Suppressor macrophage treated with lipopolysaccharide for 4 hours (primary cell): ENCODE measurements at regions not wholly inside any gene's neighbourhood (a gene's known extent, or its start where the extent isn't known, plus 50 kb on each side); places are given as distances from the start of the nearest gene placed in this dataset.

Experiments
- DNase-seq: peaks from one replicate; pipeline ENCODE4 v3.0.0-alpha.2; 2020

DNA sequence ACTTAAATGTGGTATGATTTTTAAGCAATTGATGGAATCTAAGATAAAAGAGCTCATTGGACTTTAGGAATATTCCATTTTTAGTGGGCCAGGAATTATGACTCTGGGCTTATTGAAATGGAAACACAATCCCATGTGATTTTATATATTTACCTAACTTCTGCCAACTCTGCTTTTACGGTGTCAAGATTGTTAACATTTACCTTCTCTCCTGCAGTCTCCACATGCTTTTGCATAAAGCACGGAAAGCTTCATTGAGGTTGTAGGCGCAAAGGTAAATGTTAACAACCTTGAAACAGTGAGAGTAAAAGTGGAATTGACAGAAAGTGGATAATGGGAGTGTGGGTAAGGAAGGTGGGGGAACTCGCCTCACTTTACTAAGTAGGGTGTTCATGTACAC is 468.1 kb downstream of the PMP22 start:
- no peak for DNase-seq

DNA sequence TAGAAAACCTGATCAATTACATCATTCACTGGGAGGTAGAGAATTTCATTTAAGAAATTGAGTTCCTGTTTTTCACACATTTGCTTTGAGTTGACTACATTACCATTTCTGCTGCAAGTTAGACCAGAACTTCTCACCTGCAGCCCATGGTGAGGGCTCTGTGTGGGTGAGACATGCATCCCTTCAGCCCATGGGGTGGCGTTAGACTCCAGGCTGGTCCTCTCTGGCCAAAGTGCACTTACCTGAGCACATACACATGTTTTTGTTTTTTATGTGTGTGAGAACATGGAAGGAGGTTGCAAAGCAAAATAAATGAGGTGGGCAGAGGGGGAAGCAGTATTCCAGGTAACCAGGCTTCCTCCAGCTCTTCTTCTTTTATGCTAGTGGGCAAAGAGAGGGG is 470.2 kb downstream of the PMP22 start:
- no peak for DNase-seq

DNA sequence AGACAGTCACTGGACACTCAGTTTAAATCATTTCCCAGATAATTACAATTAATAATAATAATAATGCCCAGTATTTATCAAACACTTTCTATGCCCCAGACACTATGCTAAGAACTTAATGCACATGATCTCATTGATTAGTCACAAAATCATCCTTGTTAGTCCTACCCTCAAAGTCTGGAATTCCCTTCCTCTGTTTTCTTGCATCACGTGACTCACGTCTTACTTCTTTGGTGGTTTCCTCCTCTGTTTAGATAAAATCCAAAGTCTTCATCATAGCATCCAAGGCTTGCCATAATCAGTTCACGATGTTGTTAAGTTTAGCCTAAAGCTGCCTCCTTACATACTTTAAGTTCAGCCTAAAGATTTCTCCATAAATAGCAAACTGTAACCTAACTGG is 471.9 kb downstream of the PMP22 start:
- peak; percentile 40 for DNase-seq

DNA sequence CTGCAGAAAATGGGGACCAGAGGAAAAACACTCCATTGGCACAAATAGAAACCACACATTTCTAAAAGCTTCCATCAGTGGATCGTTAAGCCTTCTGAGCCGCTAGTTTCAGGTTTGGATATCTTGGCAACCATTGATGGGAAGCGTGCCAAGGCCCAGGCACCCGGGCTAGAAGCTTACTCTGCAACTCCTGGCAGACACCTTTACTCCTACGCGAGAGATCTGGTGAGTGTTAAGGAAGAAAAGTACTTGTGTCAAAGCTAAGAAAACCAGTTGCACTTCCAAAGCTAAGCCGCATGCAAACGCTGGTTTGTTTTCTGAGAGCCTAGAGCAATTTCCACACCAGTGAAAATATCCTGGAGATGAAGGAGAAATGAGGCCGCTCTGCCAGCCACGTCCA is 472.4 kb downstream of the PMP22 start:
- DNase-seq = no peak

DNA sequence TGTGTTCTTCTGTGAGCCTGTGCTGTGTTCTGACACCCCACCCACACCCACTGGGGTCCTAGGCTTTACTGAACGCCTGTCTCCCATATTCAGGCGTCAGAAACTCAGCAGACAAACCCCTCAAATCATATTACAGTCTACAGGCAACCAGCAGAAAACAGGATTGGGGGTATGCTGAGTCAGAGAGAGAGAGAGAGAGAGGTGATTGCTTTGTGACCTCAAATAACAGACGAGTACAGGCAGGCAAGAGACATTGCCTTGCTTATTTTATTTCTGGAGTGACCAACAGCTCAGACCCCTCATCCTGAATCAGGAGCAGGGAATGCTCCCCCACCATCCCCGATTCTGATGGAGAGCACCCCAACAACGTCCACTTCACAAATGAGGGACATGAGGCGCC is 473.9 kb downstream of the PMP22 start:
- DNase-seq = no peak

DNA sequence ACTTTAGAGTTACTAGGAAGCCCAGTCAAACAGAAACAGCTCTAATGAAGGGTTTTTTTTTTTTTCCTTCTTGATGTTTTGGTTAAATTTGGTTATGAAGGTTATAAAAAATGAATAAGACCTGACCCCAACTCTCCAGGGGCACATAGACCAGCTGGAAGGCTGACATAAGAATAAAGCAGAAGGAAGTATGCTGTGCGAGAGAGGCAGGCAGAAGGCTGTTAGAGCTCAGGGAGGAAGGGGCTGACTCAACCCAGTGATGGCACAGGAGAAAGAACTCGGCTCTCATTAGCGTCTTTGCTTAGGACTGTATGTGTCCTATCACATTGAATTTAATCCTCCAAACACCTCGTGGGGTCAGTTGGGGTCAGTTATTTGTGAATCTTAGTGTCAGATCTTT is 474.6 kb downstream of the PMP22 start:
- peak; percentile 39 for DNase-seq

DNA sequence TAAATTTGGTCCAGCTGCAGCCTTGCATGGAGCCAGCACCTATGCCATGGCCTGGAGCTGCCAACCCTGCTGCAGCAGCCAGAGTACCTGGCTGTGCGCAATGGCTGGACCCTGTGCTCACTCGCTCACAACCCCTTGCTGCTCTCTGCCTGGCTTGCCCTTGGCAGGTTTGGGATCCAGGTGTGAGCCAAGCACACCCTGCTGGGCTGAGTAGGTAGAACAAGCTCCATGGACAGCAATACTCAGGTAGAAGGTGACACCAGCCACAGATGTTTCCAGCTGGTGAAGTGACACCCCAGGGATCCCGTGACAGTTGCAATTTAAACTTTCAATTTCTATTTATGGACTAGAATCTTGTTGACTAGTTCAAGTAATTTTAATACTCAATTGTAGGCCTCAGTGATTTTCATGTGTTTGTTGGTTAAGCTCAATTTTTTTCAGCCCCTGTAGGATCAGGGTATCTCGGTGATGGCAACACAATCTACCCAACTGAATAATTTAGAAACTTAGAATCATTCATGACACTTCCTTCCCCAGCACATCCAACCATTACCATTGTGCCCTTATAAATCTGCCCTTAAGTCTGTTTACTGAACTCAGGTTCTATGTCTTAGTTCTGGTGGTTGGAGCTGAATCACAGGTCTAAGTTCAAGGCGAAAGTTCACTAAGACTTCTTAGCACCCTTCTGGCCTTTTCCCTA is 480.0 kb downstream of the PMP22 start:
- DNase-seq = no peak

DNA sequence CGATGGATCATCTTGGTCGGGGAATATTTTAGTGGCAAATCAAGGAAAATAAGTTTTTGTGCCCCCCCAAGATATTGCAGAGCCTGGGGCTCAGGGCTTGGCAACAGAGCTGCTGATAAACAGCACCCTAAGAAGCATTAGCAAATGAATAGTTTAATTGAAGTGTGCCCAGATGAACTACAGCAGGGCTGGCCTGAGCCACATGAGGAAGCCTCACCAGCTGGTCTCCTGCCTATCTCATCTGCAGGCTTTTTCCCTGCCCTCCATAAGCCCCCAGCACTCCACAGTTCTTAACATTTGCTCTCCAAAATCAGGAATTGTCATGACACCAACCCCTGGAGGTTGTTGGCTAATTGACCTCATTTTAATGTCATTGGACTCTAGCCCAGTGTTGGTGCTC is 480.2 kb downstream of the HS3ST3B1 start:
- no peak for DNase-seq

DNA sequence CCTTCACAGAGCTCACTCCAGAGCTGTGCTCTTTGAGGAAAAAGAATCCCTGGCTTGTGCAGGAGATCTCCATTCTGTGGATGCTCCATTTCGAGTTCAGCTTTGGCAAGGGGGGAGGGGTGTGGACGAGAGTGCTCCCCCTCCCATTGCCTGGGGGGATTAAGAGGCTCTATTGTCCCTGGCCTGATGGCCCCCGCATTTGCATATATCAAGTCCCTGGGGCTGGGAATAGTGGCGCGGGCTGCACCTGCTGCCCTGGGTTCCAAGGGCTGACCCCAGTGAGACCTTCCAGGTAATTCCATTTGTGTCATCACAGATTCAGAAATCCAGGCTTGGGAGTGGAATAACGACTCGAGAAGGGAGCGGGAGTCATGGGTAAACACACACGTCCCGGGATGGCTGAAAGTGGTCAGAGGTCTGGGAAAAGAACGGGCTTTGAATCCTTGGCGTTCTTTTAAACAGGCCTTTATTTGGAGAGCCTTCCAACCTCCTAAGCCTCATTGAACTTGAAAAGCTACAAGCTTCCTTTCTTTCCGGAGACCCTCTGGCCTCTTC is 479.3 kb downstream of the HS3ST3B1 start:
- no peak for DNase-seq

DNA sequence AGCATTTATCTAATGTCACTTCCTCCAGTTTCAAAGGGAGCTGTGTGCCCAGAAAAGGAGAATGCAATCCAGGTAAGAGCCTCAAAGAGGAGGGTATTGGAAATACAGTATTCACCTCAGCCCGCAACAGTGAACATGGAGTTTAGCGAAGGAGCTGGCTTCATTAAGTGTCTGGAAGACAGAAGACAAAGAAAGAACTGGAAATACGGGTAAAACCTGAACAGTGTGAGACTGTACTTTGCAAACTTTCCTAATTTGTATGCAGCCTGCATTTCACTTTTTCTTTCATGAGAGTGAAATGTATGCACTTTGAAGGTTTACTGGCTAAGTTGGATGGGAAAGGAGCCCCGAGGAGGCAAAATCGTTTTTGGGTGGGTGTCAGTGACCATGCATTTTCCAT is 478.4 kb downstream of the HS3ST3B1 start:
- no peak for DNase-seq

DNA sequence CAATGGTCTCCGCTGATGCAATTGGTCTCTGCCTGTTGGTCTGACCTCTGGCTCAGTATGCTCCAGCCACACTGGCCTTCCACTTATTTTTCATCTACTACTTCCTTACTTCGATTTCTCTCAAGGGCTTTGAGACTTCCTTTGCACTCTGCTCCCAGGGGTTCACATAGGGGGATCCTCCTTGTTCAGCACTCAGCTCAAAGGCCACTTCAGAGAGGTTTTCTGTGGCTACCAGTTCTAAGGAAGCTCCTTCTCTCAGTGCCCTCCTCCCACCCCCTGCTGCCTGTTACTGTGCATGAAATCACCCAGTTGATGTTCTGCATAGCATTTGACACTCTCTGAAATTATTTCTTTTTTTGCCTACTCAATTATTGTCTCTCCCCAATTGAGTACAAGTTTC is 476.4 kb downstream of the HS3ST3B1 start:
- DNase-seq = no peak

DNA sequence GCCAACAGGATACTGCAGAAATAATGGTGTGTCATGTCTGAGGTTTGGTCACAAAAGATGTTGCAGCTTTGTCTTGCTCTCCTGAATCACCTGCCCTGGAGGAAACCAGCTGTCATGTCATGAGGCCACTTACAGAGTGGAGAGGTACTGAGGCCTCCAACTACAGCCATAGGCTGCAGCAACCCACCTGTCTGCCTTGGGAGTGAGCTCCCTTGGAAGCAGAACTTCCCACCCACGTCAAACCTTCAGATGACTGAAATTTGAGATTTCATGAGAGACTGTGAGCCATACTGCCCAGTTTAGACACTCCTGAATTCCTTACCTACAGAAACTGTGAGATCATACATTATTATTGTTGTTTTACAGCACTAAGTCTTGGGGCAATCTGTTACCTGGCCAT is 475.9 kb downstream of the HS3ST3B1 start:
- DNase-seq = no peak

DNA sequence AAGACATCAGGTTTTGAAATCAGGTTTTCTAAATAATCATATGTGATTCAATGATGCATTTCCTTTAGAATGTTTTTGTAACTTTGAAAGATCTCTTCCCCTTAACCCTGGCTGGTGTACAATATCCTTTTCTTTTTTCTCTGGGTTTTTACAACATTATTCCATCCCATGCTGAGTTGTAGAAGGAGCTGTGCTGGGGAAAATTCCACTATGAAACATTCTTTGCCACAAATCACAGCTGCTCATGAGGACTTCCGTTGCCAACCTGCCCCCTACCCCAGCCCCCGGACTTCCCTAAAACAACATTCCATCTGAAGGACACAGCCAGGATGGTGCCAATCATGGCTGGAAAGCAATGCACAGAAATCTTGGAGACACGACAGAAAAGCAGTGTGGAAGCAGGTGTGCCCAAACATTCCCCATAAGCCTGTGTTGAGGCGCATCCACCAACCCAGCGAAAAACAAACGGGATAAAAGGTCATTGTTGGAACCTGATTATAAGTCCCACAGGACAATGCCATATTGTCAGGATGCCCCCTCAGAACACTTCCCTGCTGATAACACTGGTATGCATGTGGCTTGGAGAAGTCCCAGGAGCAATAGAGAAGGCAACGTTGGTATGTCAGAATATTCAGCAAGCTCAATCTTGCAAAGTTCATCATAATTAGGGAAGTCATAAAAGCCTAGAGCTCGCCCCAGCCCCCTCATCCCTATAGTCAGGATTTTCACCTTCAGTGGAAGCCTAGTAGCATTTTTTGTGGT is 475.0 kb downstream of the HS3ST3B1 start:
- no peak for DNase-seq

DNA sequence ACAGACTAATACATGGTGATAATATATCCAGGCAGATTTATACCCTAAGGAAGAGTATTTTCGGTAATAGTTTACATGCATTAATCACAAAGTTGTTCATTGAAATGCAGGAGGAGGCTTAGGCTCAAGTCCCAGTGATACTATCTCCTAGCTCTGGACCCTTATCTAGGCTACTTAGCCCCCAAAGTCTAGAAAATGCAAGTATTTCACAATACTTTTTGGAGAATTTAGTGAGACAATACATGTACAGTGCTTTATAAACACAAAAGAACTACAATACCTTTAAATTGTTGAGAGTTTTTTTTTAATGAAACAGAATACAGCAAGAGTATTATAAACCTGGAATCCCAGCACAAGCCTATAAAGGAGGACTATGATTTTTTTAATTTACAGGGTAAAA is 473.9 kb downstream of the HS3ST3B1 start:
- DNase-seq = no peak

DNA sequence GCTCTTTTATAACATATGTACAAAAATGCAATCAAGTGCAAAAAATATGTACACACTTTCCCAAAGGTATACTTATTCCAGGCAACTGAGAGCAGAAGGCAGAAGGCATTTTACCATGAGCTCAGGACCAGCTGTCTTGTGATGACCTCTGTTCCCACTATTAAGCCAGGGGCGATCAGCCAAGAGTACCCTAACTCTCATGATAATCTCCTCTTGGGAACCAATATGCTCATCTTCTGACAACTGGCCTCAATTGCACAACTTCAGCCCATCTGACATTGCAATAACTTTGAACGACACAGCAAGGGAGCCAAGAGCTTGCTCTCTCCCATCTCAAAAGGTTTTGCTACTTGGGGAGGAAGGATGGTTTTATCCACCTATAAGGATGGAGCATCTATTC is 471.9 kb downstream of the HS3ST3B1 start:
- no peak for DNase-seq

DNA sequence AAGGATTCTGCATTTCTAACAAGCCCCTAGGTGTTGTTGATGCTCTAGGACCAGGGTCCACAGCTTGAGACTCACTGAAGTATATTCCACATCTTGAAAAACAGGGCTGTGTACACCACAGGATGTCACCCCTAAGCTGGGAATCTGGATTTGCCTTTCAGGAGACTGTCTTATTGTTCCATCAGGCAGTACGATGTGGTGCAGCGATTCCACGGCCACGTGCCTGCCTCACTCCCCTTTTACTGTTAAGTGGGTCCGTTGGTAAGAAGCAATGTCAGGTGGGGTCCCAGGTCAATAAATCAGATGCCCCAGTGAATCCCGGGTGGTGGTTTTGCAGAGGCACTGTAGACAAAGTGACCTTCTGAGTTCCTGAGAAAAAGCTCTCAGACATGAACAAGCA is 470.7 kb downstream of the HS3ST3B1 start:
- no peak for DNase-seq

DNA sequence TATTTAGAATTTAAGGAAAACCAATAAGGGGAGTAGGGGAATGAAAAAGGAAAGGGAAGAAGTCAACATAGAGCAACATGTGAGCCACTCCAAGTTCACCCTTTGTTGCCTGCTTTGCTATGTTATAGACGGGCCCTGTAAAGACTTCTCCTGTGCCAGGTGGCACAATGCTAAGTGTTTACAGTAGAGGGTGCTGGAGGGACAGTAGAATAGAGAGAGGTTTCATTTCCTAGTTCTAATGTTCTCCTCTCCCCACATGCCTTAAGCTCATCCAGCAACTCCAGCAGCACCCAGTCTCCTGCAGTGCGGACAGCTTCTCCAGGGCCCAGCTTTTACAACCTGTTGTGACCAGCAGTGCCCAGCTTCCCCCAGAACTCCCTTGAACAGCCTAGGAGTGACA is 468.0 kb downstream of the HS3ST3B1 start:
- DNase-seq = peak; percentile 23

DNA sequence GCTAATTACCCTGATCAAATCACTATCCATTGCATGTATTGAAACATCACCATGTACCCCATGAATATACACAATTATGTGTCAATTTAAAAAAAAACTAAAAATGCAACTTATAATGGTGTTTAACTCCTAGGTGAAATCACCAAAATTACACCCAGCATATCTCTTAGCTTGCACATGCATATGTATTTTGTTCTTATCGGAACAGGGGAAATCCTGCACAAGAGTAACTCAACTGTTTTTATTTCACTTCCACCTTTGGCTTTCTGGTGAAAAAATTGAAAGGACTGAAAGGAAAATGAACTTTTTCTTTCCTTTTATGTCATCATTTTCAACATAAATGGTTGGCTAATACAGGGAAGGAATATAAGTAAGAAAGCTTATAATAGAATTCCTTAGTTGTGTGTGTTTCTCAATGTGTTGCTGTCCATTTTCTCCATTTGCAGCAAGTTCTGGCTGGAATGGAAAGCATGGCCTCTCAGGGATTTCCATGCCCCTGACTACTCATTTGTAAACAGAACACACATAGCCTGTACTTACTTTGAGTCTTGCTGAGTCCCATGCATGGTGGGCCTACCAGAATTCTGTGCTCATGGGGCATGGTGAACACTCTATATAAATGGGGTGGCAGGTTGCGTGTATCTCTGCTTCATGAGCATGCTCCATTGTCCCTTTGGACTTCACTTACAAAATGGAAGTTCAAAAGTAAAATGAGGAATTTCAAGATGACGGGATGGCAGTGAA is 462.0 kb downstream of the HS3ST3B1 start:
- DNase-seq = peak; percentile 79

DNA sequence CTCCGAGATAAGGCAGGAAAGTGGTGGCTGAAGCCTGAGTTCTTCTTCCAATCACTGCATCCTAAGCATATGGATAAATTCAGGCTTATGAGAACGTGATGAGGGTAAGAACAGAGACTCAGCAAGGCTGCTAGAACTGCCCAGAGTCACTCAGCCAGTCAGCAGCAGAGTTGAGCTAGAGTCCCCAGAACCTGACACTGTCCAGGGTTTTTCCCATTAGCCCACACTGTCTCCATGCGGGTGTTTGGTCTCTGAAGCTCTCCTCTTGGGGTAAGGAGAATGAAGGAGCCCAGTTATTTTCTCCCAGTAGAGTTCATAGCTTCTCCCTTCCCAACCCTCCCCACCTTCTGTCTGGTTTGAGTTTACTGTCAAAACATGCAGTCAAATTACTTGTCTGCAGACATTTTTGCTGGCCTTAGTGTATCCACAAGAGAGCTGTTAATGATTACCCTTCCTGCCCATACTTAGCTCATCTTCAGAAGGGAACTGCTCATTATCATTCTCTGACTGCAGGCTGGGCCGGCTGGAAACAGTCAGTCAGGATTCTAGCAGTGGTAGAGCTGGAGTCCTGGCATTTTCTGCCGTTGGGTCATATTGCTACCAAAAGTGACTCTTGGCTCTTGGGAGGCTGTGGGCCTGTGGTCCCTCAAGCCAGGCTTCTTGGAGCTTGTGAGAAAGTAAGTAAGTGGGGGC is 460.0 kb downstream of the HS3ST3B1 start:
- DNase-seq = no peak

DNA sequence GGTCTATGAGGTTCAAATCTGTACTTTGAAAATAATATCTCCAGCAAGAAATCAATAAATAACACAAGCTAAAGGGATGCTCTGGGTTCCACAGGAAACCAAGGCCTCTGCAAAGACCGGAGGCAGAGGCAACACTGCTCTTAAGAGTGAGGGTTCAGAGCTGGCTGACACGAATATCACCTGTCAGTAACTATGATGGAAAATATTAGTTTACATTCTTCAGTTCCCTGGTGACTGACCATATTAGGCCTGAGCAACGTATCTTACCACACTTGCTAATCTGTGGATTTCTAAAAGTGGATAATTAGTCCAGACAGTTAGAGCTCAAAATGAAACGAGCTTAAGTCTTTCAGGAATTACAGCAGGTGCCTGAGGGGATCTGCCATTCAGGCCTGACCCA is 459.3 kb downstream of the HS3ST3B1 start:
- DNase-seq = no peak

DNA sequence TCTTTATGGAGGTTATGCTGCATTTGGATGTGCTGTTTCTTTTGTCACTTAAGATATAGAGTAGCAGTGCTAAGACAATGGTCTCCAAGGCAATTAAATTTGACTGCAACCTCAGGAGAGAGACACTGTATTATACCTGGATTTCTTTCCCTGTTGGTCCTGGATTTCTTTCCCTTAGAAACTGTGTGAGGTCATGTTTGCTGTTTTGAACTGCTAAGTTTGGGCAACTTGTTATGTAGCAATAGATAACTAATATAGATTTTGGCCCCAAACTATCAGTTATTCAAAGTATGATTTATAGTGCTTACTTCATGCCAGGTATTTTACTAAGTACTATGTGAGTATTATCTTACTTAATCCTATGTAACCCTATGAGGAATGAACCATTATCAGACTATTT is 458.4 kb downstream of the HS3ST3B1 start:
- DNase-seq = no peak

DNA sequence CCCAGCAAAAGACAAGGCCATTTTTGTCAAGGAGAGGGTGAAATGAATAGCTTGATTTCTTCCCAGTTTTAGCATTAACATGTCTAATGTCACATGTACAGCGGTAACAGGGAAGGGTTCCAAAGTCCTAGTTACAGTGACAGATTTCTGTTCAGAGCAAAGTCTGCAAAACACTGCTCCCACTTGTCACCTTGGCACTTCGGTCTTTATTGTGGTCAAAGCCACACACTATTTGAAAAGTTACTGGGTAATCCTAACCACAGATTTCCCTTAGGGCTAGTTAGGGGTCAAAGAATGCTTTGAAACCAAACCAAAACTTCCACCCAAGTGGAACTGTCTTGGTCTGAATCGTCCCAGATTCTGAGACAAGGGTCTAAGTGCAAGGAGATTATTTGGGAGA is 455.6 kb downstream of the HS3ST3B1 start:
- DNase-seq = no peak

DNA sequence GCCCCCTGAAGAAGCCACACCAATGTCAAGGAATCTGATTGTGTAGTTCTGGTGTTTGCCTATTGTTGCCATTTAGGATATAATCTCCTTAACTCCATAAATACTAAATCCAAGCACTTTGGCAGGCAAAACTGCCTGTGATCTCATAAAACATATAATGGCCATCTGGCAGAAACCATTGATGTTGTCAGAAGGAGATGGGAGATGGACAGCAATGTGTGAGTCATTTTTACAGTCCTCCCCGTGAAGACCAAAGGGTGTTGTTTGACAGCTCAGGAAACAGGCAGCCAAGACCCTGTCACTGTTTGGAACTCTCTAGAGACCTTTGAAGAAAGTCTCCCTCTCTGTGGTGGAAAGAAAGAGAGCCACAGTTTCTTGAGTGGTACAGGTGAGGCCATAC is 454.1 kb downstream of the HS3ST3B1 start:
- no peak for DNase-seq
